ENCODE measurements at regions not wholly inside any gene's neighbourhood (a gene's known extent, or its start where the extent isn't known, plus 50 kb on each side); places are given as distances from the start of the nearest gene placed in this dataset.

DNA sequence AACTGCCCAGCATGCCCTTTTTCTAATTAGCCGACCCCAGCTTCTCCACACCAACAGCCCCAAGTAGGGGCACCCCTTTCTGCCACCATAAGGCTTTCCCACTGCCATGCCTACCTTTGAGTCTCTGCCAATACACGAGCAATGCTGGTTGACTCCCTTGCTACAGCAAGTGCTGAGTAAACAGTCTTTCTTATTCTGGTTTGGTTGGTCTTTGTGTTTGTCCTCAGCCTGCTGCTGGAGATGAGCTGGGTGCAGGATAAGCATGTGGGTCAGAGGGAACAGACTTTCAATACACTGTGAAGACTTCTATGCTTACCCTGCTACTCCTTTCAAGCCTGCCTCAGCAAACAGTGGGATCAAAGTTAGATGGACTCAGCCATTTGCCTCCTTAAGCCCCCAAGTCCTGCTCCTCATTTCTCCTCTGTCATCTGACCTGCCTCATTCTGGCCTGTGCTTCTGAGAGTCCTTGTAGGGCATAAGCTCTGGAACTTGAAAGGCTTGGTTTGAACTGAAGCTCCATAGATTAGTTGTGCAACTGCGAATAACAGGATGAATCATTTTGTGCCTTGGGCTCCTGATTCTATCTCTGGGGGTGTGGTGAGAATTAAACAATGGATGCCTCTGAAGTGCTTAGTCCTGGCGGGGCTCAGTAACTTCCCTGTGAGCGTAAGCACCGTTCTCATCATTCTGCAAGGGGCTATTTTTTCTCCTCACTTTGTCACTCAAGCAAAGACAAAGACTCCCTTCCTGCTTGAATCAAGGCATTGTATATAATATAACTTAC is 533.8 kb upstream of the DPP6 start:
- H3K4me3 Mint-ChIP-seq: no peak overlapping the region
- H3K27me3 Mint-ChIP-seq: no peaks in the 10 kb centered on the region
- H3K9me3 Mint-ChIP-seq: peaks cover 22% of the 10 kb centered on the region
- no peaks in the 10 kb centered on the region for H3K4me1 Mint-ChIP-seq (ENCODE audit: unreplicated experiment)
- TF ChIP-seq, protein P1, sequence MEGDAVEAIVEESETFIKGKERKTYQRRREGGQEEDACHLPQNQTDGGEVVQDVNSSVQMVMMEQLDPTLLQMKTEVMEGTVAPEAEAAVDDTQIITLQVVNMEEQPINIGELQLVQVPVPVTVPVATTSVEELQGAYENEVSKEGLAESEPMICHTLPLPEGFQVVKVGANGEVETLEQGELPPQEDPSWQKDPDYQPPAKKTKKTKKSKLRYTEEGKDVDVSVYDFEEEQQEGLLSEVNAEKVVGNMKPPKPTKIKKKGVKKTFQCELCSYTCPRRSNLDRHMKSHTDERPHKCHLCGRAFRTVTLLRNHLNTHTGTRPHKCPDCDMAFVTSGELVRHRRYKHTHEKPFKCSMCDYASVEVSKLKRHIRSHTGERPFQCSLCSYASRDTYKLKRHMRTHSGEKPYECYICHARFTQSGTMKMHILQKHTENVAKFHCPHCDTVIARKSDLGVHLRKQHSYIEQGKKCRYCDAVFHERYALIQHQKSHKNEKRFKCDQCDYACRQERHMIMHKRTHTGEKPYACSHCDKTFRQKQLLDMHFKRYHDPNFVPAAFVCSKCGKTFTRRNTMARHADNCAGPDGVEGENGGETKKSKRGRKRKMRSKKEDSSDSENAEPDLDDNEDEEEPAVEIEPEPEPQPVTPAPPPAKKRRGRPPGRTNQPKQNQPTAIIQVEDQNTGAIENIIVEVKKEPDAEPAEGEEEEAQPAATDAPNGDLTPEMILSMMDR (conservative IDR thresholded peaks at IDR 0.05): no peak
- H3K36me3 Mint-ChIP-seq: no peaks in the 10 kb centered on the region
- DNase-seq (ENCODE audit: extremely low spot score, unreplicated experiment): no peak
- H3K27ac Mint-ChIP-seq: no peak overlapping the region

DNA sequence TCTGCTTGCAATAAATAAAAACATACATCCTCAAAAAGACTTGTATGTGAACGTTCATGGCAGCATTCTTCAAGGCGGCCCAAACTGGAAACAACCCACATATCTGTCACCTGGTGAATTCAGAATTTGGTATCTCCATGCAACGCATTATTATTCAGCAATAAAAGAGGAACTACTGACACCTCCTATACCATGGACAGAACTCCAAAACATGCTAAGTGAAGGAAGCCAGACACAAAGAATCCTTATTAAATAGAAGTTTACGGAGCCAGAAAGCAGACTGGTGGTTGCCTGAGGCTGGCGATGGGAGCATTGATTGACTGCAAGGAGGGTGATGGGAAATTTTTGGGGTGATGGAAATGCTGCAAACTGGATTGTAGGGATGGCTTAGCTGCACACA is 530.8 kb upstream of the DPP6 start:
- no peak overlapping the region for H3K4me3 Mint-ChIP-seq
- DNase-seq (ENCODE audit: extremely low spot score, unreplicated experiment): no peak
- H3K9me3 Mint-ChIP-seq: peaks cover 13% of the 10 kb centered on the region
- TF ChIP-seq, protein P1 (conservative IDR thresholded peaks at IDR 0.05): no peak
- no peaks in the 10 kb centered on the region for H3K27me3 Mint-ChIP-seq
- H3K27ac Mint-ChIP-seq: no peak overlapping the region
- no peaks in the 10 kb centered on the region for H3K36me3 Mint-ChIP-seq
- H3K4me1 Mint-ChIP-seq (ENCODE audit: unreplicated experiment): no peaks in the 10 kb centered on the region

DNA sequence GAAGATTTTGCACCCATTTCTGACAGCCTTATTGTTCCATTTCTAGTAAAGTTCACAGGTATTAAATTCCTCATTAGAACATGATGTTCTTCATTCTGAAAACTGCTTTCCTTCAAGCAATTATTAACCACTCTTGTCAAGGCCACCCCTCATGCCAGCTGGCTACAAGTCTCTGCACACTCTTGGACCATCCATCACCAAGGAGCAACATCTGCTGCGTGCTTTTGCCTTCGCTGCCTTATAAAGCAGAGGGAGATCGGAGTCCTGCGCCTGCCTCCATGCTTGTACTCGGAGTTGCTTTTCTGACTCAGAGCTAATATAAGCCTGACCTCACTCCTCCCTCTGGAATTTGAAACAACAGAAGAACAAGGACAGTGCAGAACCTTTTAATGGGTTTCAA is 529.9 kb upstream of the DPP6 start:
- no peak for DNase-seq (ENCODE audit: extremely low spot score, unreplicated experiment)
- H3K36me3 Mint-ChIP-seq: no peaks in the 10 kb centered on the region
- no peaks in the 10 kb centered on the region for H3K27me3 Mint-ChIP-seq
- TF ChIP-seq, protein P1 (conservative IDR thresholded peaks at IDR 0.05): no peak
- no peak overlapping the region for H3K4me3 Mint-ChIP-seq
- no peaks in the 10 kb centered on the region for H3K4me1 Mint-ChIP-seq (ENCODE audit: unreplicated experiment)
- peaks cover 13% of the 10 kb centered on the region for H3K9me3 Mint-ChIP-seq
- no peak overlapping the region for H3K27ac Mint-ChIP-seq

DNA sequence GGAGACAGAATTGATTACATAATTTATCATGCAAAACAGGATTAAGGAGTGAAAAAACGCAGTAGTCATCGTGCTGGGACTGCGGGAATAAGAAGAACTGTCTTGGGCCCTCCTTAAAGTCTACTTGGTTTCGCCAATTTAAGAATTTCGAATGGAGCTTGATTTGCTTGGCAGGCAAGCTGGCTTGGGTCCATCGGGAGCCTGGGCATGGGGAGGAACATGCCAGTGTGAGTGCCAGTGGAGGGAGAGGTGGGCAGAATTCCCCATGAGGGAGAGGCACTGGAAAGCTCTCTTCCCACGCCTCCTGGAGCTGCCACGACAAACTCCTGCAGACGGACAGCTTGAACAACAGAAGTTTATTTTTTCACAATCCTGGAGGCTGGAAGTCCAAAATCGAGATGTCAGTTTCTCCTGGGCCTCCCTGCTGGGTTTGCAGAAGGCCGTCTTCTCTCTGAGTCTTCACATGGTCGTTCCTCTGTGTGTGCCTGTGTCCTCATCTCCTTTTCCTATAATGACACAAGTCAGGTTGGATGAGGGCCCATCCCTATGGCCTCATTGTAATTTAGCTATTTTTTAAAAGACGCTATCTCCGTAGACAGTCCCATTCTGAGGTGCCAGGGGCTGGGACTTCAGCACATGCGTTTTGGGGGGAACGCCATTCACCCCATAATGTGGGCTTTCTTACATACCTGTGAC is 528.7 kb upstream of the DPP6 start:
- TF ChIP-seq, protein P1 (conservative IDR thresholded peaks at IDR 0.05): no peak
- DNase-seq (ENCODE audit: extremely low spot score, unreplicated experiment): no peak
- Mint-ChIP-seq H3K27me3 (no peaks in the 10 kb centered on the region), H3K27ac (no peak overlapping the region), H3K4me3 (no peak overlapping the region), H3K36me3 (no peaks in the 10 kb centered on the region), H3K4me1 (ENCODE audit: unreplicated experiment) (no peaks in the 10 kb centered on the region), H3K9me3 (peaks cover 9% of the 10 kb centered on the region)

DNA sequence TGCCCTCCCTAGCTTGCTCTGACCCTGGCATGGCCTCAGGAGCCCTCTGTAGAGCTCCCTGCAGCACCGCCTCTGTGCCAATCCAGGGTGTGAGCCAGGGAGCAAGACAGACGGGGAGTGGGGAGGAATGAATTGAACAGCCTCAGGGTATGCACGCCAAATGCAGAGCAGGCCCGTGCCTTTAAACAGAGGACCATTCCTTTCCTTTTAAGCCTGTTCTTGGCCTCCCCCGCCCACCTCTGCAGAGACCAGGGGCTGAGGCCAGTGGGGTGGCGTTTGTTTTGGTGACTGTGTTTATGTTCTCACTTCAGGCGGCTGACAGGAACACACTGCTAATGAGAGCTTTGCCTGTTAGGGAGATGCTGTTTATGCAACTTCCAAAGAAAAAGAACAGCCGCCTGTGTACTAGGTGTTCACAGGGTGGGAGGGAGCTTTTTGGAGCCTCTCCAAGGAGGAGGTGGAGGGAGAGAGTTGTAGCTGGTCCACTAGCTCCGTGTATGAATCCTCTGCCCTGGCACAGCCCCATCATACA is 528.1 kb upstream of the DPP6 start:
- Mint-ChIP-seq H3K36me3 (no peaks in the 10 kb centered on the region), H3K4me3 (no peak overlapping the region), H3K27ac (no peak overlapping the region), H3K9me3 (peaks cover 9% of the 10 kb centered on the region), H3K27me3 (no peaks in the 10 kb centered on the region), H3K4me1 (ENCODE audit: unreplicated experiment) (no peaks in the 10 kb centered on the region)
- TF ChIP-seq, protein P1 (conservative IDR thresholded peaks at IDR 0.05): no peak
- DNase-seq (ENCODE audit: extremely low spot score, unreplicated experiment): no peak
